ENCODE measurements at regions not wholly inside any gene's neighbourhood (a gene's known extent, or its start where the extent isn't known, plus 50 kb on each side); places are given as distances from the start of the nearest gene placed in this dataset.

DNA sequence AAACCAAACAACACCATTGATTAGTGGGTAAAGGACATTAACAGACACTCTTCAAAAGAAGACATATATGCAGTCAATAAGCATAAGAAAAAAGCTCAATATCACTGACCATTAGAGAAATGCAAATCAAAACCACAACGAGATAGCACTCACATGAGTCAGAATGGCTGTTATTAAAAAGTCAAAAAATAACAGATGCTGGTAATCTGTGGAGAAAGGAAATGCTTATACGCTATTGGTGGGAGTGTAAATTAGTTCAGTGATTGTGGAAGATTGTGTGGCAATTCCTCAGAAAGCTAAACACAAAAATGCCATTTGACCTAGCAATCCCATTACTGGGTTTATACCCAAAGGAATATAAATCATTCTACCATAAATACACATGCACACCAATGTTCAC, 182.6 kb downstream of the TRPC6 start:
- no peak for DNase-seq

DNA sequence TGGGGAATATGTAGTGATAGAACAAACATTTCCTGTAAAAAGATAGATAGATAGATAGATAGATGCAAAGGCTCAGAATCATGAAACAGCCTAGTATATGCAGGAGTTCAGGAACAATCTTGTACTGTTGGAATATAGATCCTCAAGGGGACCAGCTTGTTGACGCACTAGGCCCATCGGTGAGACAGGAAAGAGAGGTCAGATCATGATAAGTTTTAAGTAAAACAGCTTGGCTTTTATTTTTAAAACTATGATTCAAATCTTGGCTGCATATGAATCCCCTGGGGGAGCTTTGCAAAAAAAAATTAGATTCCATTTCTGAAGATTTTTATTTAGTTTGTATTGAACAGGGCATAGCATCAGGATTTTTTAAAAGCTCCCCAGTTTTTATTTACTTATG, 185.8 kb downstream of the TRPC6 start:
- peak; percentile 3 for DNase-seq

DNA sequence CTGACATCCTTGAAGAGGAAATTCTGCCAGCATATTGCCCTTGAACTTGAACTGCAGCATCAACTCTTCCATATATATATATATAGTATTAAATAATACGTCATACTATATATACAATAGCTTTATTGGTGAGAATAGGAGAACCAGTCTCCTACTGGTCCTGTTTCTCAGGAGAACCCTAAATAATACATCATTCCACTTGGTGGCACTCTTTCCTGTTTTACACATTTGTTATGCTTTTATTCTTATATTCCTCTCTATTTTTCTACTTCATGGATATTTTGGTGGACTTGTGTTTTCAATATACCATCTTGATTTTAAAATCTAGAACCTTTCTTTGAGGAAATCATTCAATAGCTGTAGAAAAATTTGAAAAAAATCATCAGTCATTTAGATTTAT, 193.3 kb downstream of the TRPC6 start:
- no peak for DNase-seq

DNA sequence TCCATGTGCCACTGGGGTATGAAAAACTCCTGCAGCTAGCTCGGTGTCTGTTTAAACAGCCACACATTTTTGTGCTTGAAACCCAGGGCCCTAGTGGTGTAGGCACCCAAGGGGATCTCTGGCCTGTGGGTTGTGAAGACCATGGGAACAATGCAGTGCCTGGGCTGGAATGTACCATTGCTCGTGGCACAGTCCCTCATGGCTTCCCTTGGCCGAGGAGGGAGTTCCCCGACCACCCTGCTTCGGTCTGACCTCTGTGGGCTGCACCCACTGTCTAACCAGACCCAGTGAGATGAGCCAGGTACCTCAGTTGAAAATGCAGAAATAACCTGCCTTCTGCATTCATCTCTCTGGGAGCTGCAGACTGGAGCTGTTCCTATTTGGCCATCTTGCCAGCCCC, 214.0 kb downstream of the TRPC6 start:
- DNase-seq: no peak

DNA sequence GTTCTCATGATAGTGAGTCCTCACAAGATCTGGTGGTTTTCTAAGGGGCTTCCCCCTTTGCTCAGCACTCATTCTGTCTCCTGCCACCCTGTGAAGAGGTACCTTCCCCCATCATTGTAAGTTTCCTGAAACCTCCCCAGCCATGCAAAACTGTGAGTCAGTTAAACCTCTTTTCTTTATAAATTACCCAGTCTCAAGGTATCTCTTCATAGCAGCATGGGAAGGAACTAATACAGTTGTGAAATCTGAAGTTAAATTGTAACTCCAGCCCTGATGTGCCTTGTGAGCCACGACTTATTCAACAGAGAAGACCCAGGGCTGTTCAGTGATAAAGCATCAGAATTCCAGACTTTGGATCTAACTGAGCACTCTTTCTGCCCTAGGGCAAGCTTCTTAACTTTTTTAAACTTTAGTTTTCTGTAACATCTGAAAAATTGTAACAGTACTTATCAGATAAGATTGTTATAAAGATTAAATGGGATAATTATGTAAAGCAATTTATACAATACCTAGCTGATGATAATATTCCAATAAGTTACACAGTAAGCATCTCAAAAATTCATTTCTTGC, 220.0 kb downstream of the TRPC6 start:
- no peak for DNase-seq

GRCh38 chr11:101362643-101363042, 221.2 kb downstream of the TRPC6 start:
- no peak for DNase-seq

- no peak for DNase-seq
Measured at GRCh38 chr11:101357771-101358170, 226.0 kb downstream of the TRPC6 start.

DNA sequence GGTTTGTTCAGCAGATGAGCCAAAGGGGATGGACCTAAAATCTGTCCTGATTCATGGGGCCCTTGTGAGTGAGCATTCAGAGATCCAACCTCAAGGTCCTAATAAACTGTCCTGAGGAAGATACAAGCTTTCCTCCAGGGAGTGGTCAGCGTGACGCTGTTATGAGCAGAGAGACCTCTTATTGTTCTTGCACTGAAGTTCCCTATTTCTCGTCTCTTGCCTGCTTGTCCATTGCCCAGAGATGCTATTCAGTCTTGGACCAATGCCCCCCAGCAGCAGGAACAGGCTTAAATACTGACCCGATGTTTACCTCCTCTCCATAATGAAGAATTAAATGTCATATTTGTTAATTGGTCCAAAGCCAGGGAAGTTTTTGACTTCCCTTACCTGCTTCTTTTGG, 225.2 kb upstream of the PGR start:
- DNase-seq: no peak

- DNase-seq: no peak
Measured at GRCh38 chr11:101348786-101349185, 219.2 kb upstream of the PGR start.

DNA sequence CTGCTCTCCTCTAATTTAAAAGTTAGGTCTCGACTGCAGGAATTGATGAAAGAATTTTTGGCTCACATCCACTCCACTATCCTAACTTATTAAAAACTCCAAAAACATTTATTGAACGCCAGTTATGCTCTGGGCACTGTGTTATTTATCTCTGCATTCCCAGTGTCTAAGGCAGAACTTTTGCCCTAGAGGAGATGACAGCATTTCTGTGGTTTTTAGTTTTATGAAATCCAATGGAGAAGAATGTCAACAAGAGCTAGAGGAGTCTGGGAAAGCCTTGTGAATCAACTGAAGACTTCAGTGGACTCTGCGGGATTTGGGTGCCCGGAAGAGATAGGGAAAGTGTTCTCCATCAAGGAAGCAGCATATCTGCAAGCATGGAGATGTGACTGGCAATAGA, 217.0 kb upstream of the PGR start:
- DNase-seq: no peak

DNA sequence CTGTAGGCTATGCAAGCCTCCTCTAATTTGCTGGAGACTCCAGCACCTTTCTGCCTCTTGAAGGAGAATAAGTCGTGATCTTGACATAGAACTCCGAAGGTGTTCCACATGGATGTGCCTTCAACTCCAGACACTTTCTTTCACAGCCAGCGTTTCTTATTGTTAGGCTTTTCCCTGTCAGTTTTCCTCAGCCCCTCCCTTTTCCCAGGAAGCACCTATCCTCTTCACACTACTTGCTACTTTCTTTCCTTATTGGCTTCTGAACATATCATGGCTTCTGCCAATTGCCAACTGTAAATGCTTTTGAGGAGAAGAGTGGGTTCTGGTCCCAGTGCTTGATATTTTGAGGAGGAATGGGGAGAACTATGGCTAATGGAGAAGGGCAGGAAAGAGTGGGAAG, 216.3 kb upstream of the PGR start:
- no peak for DNase-seq

DNA sequence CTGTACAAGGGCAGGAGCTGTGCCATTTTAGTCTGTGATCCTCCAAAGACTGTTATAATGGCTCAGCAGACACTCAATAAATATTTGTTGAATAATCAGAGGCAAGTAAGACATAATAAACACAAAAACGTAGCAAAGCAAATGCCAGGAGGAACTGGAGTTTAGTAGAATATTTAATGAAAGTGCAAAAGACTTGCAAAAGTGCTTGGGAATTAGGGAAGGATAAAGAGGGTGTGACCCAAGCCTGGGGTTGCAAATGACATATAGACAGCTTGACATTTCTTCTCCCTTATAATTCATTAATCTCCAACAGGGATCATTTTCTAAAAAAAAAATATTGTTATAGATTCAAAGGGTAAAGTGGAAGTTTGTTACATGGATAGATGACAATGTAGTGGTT, 212.7 kb upstream of the PGR start:
- no peak for DNase-seq

DNA sequence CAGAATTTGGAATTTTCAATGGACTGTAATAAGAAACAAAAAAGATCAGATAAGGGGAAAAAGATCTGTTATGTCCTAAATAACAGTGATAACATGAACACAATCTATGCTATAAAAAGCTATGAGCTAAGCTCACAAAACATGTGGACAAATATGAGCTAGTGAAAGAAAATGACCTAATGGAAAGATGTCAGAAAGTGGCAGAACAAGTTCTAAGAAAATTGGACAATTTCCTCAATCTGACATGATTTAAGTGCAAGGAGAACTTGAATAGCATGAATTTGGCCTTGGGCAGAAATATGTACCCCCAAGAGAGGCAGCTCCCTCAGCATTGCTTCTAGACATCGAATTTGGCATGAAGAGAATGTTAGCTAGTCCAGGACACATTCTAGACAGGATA, 212.0 kb upstream of the PGR start:
- peak; percentile 32 for DNase-seq

DNA sequence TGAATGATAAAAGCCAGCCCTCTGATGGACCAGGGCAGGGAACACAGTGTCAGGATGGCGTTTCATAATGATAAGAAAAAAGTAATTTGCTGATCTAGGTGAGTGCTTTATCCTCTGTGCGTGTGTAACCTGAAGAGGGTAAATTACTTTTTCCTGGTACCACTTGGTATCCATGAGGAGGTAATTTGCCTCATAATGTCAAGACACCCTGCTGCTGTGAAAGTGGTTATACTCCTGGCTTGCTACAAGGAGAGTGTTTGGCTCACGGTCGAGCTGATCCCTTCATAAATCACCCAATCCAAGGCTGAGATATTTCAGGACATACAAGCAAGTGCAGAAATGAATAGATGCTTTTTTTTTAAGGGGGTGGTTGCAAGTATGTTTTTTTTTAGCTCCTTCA, 207.2 kb upstream of the PGR start:
- DNase-seq: no peak

DNA sequence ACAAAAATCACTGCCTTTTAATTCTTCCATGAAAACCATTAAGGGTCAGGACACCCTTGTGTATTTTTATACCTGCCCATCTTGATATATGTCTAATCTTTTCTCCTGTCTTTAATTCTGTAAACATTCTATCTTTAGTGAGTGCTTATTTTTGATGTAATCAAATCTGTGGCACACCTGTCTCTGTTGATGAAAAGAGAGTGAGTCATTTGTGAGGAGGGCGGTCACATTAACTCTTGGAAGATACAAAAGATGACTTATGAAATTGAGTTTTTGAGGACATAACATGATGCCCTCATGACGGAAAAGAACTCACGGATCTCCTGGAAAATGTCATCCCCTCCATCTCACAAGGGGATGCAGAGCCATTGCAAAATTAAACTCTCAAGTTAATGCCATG, 206.5 kb upstream of the PGR start:
- no peak for DNase-seq

- no peak for DNase-seq
Measured at GRCh38 chr11:101334581-101334980, 205.0 kb upstream of the PGR start.

GRCh38 chr11:101331411-101331810, 201.8 kb upstream of the PGR start:
- no peak for DNase-seq

DNA sequence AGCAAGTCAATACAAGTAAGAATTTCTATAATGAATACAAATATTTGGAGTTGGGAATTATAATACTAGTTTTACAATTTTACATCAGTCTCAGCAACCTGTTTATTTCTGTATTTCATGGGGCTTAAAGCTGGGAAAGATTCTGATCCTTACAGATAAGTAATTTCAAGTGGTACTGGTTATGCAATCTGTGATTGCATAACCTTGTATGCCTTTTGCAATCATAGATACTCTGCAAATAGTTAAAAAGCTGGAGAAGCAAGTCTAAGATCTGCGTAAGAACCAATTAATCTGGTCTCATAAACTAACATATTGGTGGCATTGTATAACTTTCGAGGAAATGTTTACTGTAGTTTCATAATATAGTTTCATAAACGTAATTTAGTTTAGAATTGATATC, 198.3 kb upstream of the PGR start:
- no peak for DNase-seq

GRCh38 chr11:101326141-101326540, 196.5 kb upstream of the PGR start:
- DNase-seq: no peak

DNA sequence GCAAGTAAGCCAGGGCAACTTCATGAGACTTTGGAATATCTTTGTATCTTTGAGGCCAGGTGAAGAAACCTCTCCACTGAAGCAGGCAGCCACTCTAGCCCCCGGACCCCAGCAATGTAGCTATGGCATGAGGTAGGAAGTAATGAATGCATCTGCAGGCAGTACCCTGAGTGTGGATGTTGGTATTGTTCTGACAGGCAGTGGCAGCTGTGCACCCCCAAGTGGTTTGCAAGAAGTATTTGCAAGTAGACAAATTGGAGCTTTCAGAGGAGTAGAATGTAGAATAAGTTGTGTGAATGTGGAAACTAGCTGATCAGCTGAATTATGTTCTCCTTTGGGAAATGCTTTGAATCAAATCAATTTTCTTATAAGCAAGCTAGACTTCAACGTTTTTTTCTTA, 194.4 kb upstream of the PGR start:
- DNase-seq: no peak

DNA sequence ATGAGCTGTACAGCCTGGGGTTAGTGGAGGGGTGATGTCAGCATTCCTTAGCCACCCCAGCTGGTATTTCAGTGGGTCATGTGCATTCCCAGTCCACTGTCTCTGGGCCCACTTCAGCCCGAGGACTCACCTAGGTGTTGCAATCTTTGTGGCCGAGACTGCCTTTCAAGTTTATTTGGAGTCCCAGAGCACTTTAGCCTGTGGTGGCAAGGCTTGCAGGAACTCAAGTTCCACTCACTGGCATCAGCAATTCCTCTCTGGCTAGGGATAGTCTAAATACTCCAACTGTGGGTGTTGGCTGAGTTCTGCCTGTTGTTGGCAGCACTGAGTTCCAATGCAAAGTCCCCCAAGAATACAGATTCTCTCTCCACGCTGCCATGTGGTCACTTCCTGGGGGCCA, 191.6 kb upstream of the PGR start:
- DNase-seq: no peak

- DNase-seq: no peak
Measured at GRCh38 chr11:101306721-101307120, 177.1 kb upstream of the PGR start.

- no peak for DNase-seq
Measured at GRCh38 chr11:101305496-101305895, 175.9 kb upstream of the PGR start.

GRCh38 chr11:101299210-101299609, 169.6 kb upstream of the PGR start:
- no peak for DNase-seq

DNA sequence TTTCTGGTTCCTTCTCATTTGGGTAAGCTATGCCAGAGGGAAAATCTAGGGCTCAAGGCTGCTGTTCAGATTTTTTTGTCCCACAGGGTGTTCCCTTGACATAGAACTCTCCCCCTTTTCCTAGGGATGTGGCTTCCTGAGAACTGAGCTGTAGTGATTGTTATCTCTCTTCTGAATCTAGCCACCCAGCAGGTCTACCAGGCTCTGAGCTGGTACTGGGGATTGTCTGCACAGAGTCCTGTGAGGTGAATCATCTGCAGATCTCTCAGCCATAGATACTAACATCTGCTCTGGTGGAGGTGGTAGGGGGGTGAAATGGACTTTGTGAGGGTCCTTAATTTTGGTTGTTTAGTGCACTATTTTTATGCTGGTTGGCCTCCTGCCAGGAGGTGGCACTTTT, 167.3 kb upstream of the PGR start:
- DNase-seq: no peak

All from skin of body (tissue), 1 donor.